Esophagus squamous epithelium (tissue), 5 donors: ENCODE measurements at regions not wholly inside any gene's neighbourhood (a gene's known extent, or its start where the extent isn't known, plus 50 kb on each side); places are given as distances from the start of the nearest gene placed in this dataset.
"Not testable (repeated sequence)": the region's sequence is repeated elsewhere in the genome, so short reads cannot be mapped to it uniquely, and the experiment has no call there.

Experiments
- DNase-seq: peaks from one replicate; lab custom pipeline; 2025; lab: John Stamatoyannopoulos, UW
- H3K27ac ChIP-seq, 4 donors: fragments of 200-600 bp; sonication (generic); one replicate each; pipeline ENCODE4 v1.5.1; 2016 to 2019; ENCODE audit warnings: mild to moderate bottlenecking in 1 of 4
- H3K27me3 ChIP-seq, 4 donors: fragments of 200-600 bp; sonication (generic); 1 replicate in 3 of 4; 2 replicates in 1 of 4; pipeline versions ENCODE4 v1.5.1 to v1.6.0; 2017 to 2021; ENCODE audit warnings: antibody characterized with exemption in 1 of 4
- H3K36me3 ChIP-seq, 3 donors: fragments of 200-600 bp; sonication (generic); one replicate each; pipeline ENCODE4 v1.5.1; 2016 to 2019
- H3K4me1 ChIP-seq, 3 donors: fragments of 200-600 bp; sonication (generic); one replicate each; pipeline ENCODE4 v1.5.1; 2017 to 2019
- H3K4me3 ChIP-seq, 4 donors: fragments of 200-600 bp; sonication (generic); 1 replicate in 3 of 4; 2 replicates in 1 of 4; pipeline ENCODE4 v1.5.1; 2016 to 2019; ENCODE audit warnings: mild to moderate bottlenecking in 2 of 4, moderate library complexity in 1 of 4
- H3K9me3 ChIP-seq, 3 donors: fragments of 200-600 bp; sonication (generic); one replicate each; pipeline ENCODE4 v1.5.1; 2016 to 2019
- CTCF ChIP-seq, 6 experiments: fragments of 450-650 bp in 4 of 6; fragments of 200-600 bp in 2 of 6; sonication (generic) in 2 of 6; IDR thresholded peaks; one replicate each; pipeline ENCODE4 v1.5.1; 2016 to 2019; ENCODE audit warnings: antibody characterized with exemption in 6 of 6, mild to moderate bottlenecking in 4 of 6, moderate library complexity in 4 of 6
- POLR2A ChIP-seq, 4 donors: fragments of 450-650 bp; IDR thresholded peaks; one replicate each; pipeline ENCODE4 v1.6.1; 2017; ENCODE audit warnings: antibody characterized with exemption in 4 of 4, mild to moderate bottlenecking in 4 of 4, moderate library complexity in 3 of 4
- WGBS, 2 donors: methylation state at CpG; one replicate each; pipeline ENCODE4 v1.1.5; 2018; 5-methylcytosine and 5-hydroxymethylcytosine counted together
- intact Hi-C: fragments of 100-400 bp; cut with DNase I; formaldehyde crosslinking; loops from one replicate; pipeline ENCODE4 v1.15.0; 2022
- donor health status: DM: yes; HTN: yes; CAD: no.

- Histone ChIP-seq H3K4me3 (no peak overlapping the region), H3K36me3 (no peaks in the 10 kb centered on the region)
- TF ChIP-seq CTCF (IDR thresholded peaks at IDR 0.05) (no peak), POLR2A (IDR thresholded peaks at IDR 0.05) (no peak)
Measured at GRCh38 chr3:10725846-10726245, 90.2 kb upstream of the SLC6A11 start.

GRCh38 chr3:10726787-10727186, 89.2 kb upstream of the SLC6A11 start:
- Histone ChIP-seq H3K27me3 (peaks cover 0 to 65% (median 0%) of the 10 kb centered on the region in 4 donors), H3K36me3 (no peaks in the 10 kb centered on the region), H3K4me3 (no peak overlapping the region), H3K4me1 (no peaks in the 10 kb centered on the region), H3K9me3 (peaks cover 0 to under 1% (median 0%) of the 10 kb centered on the region in 3 donors), H3K27ac (no peak overlapping the region)
- DNase-seq: no peak
- TF ChIP-seq POLR2A (IDR thresholded peaks at IDR 0.05): no peak
- TF ChIP-seq CTCF (IDR thresholded peaks at IDR 0.05): no peak
- intact Hi-C loops: no loop called here
- WGBS, 2 donors: 57 to 63% methylated on average over 1 of the region's 1 CpG

More at GRCh38 chr3:10725846-10726245, 90.2 kb upstream of the SLC6A11 start:
- Histone ChIP-seq H3K27me3 (peaks cover 0 to 70% (median 0%) of the 10 kb centered on the region in 4 donors), H3K4me1 (no peaks in the 10 kb centered on the region), H3K27ac (no peak overlapping the region), H3K9me3 (no peaks in the 10 kb centered on the region)
- 65 to 72% methylated on average over 5 of the region's 5 CpGs for WGBS, 2 donors
- intact Hi-C loops: no loop called here
- no peak for DNase-seq

GRCh38 chr3:10729439-10729838, 86.6 kb upstream of the SLC6A11 start:
- H3K4me1 ChIP-seq: no peaks in the 10 kb centered on the region
- 88 to 91% methylated on average over 1 of the region's 2 CpGs for WGBS, 2 donors
- DNase-seq: no peak
- peaks cover 0 to 26% (median 18%) of the 10 kb centered on the region in 3 donors for H3K9me3 ChIP-seq
- intact Hi-C loops: no loop called here
- H3K36me3 ChIP-seq: no peaks in the 10 kb centered on the region
- no peak overlapping the region for H3K27ac ChIP-seq
- H3K27me3 ChIP-seq: peaks cover 0 to 42% (median 0%) of the 10 kb centered on the region in 4 donors
- TF ChIP-seq CTCF (IDR thresholded peaks at IDR 0.05) (no peak), POLR2A (IDR thresholded peaks at IDR 0.05) (no peak)
- H3K4me3 ChIP-seq: no peak overlapping the region

- intact Hi-C loops: no loop called here
Measured at GRCh38 chr3:10732292-10732691, 83.7 kb upstream of the SLC6A11 start.

GRCh38 chr3:10733297-10733696, 82.7 kb upstream of the SLC6A11 start:
- Histone ChIP-seq H3K4me3 (no peak overlapping the region), H3K27me3 (peaks cover 0 to 54% (median 2%) of the 10 kb centered on the region in 4 donors), H3K27ac (no peak overlapping the region), H3K36me3 (no peaks in the 10 kb centered on the region), H3K4me1 (no peaks in the 10 kb centered on the region), H3K9me3 (peaks cover 0 to 27% (median 18%) of the 10 kb centered on the region in 3 donors)
- intact Hi-C loops: no loop called here
- DNase-seq: no peak
- no peak for TF ChIP-seq CTCF (IDR thresholded peaks at IDR 0.05)
- no peak for TF ChIP-seq POLR2A (IDR thresholded peaks at IDR 0.05)

More at GRCh38 chr3:10732292-10732691, 83.7 kb upstream of the SLC6A11 start:
- H3K36me3 ChIP-seq: no peaks in the 10 kb centered on the region
- DNase-seq: no peak
- H3K9me3 ChIP-seq: peaks cover 0 to 27% (median 18%) of the 10 kb centered on the region in 3 donors
- no peak overlapping the region for H3K27ac ChIP-seq
- TF ChIP-seq CTCF (IDR thresholded peaks at IDR 0.05): no peak
- TF ChIP-seq POLR2A (IDR thresholded peaks at IDR 0.05): no peak
- H3K4me1 ChIP-seq: no peaks in the 10 kb centered on the region
- no peak overlapping the region for H3K4me3 ChIP-seq
- peaks cover 0 to 44% (median 0%) of the 10 kb centered on the region in 4 donors for H3K27me3 ChIP-seq

- H3K27ac ChIP-seq, H3K36me3 ChIP-seq, DNase-seq, H3K4me1 ChIP-seq, H3K4me3 ChIP-seq: not testable (repeated sequence)
- WGBS, 2 donors: 67 to 74% methylated on average over 3 of the region's 3 CpGs
- peaks cover 0 to 27% (median 18%) of the 10 kb centered on the region in 3 donors for H3K9me3 ChIP-seq
- peaks cover 0 to 59% (median 2%) of the 10 kb centered on the region in 4 donors for H3K27me3 ChIP-seq
- intact Hi-C loops: loop anchor here (5.0 kb wide), 1 partner anchor 394 kb away; no protein-coding TSS in a partner anchor
Measured at GRCh38 chr3:10736444-10736843, 79.6 kb upstream of the SLC6A11 start.
